AG08396 (cell line): ENCODE measurements at regions not wholly inside any gene's neighbourhood (a gene's known extent, or its start where the extent isn't known, plus 50 kb on each side); places are given as distances from the start of the nearest gene placed in this dataset.
"Not testable (repeated sequence)": the region's sequence is repeated elsewhere in the genome, so short reads cannot be mapped to it uniquely, and the experiment has no call there.

Experiments used
- DNase-seq: peaks from one replicate; pipeline ENCODE4 v3.0.0; 2012; ENCODE audit warnings: low spot score, mixed read lengths

GRCh38 chr7:29701540-29701939 is 104.8 kb upstream of the WIPF3 start:
- DNase-seq: not testable (repeated sequence)

DNA sequence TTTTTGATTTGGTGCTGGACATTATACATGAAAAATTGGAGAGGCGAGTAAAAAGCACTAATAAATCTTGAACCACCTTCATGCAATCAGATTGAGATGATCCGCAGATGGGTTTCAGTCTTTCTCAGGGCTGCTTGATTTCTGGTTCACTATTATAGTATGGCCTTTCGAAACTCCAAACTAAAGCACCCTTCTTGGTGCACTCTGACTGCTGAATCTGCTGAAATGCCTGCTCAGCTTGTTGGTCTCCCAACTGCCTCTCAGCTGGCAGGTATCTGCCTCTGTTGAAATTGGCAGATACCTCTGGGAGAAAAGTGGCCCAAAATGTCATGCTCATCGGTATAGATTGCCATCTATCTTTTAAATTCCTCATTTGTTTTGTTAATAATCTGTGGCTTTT is 102.5 kb upstream of the WIPF3 start:
- DNase-seq: not testable (repeated sequence)

DNA sequence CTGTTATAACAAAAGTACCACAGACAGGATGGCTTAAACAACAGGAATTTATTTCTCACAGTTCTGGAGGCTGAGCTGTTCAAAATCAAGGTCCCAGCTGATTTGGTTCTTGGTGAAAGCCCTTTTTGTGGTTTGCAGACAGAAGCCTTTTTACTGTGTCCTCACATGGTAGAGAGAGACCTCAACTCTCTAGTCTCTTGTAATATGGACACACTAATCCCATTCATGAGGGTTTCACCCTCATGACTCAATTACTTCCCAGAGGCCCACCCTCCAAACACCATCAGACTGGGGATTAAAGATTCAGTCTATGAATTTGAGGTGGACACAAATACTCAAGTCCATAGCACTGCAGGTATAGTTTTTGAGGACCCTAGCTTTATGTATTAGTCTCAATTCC is 97.3 kb upstream of the WIPF3 start:
- DNase-seq: not testable (repeated sequence)

DNA sequence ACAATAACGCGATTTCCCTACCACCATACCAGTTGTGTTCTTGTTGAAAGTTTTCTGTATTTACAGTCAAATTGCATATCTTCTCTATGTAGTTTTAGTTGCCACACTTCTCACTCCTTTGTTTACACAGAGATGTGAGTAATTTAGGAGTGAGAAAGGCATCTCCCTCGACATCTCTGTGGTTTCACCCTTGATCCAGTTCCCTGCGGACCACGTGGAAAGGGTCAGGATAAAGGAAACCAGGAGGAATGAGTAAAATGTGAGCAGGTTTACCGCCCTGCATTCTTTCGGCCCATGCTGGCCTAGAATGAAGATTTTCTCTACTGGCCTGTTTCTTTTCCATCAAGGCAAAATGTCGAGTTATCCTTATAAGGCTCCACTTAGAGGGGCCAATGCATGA is 83.2 kb upstream of the WIPF3 start:
- peak; percentile 27 for DNase-seq

- DNase-seq: no peak
Observed at GRCh38 chr7:29723599-29723998, 82.7 kb upstream of the WIPF3 start.

DNA sequence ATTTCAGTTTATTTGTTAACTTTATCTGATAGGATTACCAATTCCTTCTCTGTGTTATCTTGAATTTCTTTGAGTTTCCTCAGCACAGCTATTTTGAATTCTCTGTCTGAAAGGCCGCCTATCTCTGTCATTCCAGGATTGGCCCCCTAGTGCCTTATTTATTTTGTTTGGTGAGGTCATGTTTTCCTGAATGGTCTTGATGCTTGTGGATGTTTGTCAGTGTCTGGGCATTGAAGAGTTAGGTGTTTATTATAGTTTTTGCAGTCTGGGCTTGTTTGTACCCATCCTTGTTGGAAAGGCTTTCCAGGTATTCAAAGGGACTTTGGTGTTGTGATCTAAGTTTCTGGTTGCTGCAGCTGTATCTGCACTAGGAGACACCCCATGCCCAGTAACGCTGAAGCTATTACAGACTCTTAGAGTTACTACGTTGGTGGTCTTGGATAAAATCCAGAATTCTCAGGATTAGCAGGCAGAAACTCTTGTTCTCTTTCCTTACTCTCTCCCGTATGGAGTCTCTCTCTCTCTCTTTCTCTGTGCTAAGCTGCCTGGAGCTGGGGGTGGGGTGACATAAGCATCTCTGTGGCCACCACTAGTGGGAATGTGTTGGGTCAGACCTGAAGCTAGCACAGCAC is 76.7 kb upstream of the WIPF3 start:
- not testable (repeated sequence) for DNase-seq

GRCh38 chr7:29734246-29734731 is 72.0 kb upstream of the WIPF3 start:
- DNase-seq: no peak

- DNase-seq: not testable (repeated sequence)
Observed at GRCh38 chr7:29747645-29748245, 58.6 kb upstream of the WIPF3 start.

- DNase-seq: no peak
Observed at GRCh38 chr7:29748286-29749099, 57.8 kb upstream of the WIPF3 start.

DNA sequence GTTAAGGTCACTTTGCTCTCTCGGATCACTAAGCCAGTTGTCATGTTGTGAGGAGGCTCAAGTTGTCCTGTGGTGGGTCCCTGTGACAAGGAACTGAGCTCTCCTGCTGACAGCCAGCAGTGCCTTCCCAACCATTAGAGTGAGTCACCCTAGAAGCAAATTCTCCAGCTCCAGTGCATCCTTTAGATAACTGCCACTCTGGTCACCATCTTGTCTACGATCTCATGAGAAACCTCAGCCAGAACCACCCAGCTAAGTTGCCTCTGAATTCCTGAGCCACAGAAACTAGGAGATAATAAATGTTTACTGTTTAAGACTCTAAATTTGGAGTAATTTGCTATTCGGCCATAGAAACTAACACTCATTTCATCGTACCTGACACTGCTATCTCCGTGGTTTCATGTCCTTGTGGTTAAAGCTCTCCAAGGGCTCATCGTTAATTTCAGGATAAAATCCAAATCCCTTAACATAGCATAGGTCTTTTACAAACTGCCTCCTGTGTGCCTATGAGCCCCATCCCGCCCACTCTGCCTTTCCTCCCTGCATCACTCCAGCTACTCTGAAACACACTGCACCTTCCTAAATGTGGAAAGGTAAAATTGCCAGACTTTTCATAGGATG is 56.5 kb upstream of the WIPF3 start:
- no peak for DNase-seq

DNA sequence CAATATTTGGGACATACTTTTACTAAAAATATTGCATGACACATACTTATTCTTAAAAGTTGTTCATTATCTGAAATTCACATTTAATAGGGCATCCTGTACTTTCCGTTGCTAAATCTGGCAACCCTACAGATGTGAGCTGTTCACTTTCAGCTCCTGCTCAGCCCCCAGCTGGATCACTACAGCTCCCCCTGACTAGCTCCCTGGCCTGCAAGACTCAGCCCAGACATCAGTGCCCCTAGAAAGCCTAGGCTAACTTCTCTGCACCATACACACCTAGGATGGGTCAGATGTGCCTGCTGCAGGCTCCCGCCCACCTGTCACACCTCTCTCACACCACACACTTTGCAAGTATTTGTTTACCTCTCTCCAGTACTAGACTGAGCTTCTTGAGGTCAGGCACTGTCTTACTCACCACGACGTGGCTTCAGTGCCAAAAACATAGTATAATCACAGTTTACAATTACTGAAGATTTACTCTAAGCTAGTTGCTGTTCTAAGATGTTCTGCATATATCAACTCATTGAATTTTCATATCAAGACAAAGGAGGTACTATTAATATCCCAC is 55.9 kb upstream of the WIPF3 start:
- DNase-seq: not testable (repeated sequence)

- not testable (repeated sequence) for DNase-seq
Observed at GRCh38 chr7:29751012-29751411, 55.3 kb upstream of the WIPF3 start.

DNA sequence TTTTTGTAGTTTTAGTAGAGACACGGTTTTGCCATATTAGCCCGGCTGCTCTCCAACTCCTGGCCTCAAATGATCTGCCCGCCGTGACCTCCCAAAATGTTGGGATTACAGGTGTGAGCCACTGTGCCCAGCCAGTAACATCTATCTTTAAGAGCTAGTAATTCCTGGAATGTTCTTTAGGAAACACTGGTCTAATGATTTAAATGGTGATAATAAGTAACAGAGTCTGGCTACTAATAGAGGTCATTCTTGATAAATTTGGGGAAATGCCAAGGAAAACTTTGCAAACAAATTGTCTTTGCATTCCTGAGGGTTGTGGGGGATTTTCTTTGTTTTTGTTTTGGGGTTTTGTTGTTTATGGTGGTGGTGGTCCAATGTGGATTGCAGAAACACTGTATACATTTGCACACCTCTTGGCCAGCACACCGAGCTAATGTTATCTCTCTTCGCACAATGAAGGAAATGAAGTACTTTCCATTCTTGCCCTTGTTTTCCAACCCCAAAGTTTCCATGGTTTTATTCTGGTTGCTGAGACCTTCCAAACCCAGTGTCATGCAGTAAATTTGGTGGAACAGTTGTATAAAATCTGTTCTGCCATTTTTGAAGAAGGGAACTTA is 51.3 kb upstream of the WIPF3 start:
- DNase-seq: no peak
